IPS-18a (cell line): ENCODE measurements at regions not wholly inside any gene's neighbourhood (a gene's known extent, or its start where the extent isn't known, plus 50 kb on each side); places are given as distances from the start of the nearest gene placed in this dataset.

Experiments used
- H3K27ac ChIP-seq: one replicate; pipeline ENCODE4 v1.5.1; 2013; ENCODE audit warnings: low read length
- H3K27me3 ChIP-seq: one replicate; pipeline ENCODE4 v1.6.1; 2013; ENCODE audit warnings: mild to moderate bottlenecking, low read length; ENCODE audit not compliant: control insufficient read depth, insufficient read depth
- H3K36me3 ChIP-seq: one replicate; pipeline ENCODE4 v1.6.1; 2013; ENCODE audit warnings: low read depth, low read length; ENCODE audit not compliant: control insufficient read depth
- H3K4me1 ChIP-seq: one replicate; pipeline ENCODE4 v1.6.1; 2013; ENCODE audit warnings: low read depth, low read length; ENCODE audit not compliant: control insufficient read depth
- H3K4me3 ChIP-seq: one replicate; pipeline ENCODE4 v1.5.1; 2013; ENCODE audit warnings: low read length
- H3K9ac ChIP-seq: one replicate; pipeline ENCODE4 v1.6.1; 2013; ENCODE audit warnings: mild to moderate bottlenecking, low read length, moderate library complexity
- H3K9me3 ChIP-seq: one replicate; pipeline ENCODE4 v1.6.1; 2013; ENCODE audit warnings: low read depth, low read length; ENCODE audit not compliant: control insufficient read depth

GRCh38 chr16:79497606-79498350 lies 102.8 kb downstream of the MAF start:
- no peaks in the 10 kb centered on the region for H3K4me1 ChIP-seq
- no peaks in the 10 kb centered on the region for H3K9me3 ChIP-seq
- H3K27ac ChIP-seq: no peak overlapping the region
- H3K4me3 ChIP-seq: no peak overlapping the region
- H3K9ac ChIP-seq: no peak overlapping the region
- H3K36me3 ChIP-seq: no peaks in the 10 kb centered on the region
- H3K27me3 ChIP-seq: no peaks in the 10 kb centered on the region

GRCh38 chr16:79493911-79494310 lies 106.6 kb downstream of the MAF start:
- no peaks in the 10 kb centered on the region for H3K9me3 ChIP-seq
- H3K9ac ChIP-seq: no peak overlapping the region
- no peak overlapping the region for H3K27ac ChIP-seq
- no peaks in the 10 kb centered on the region for H3K36me3 ChIP-seq
- no peak overlapping the region for H3K4me3 ChIP-seq
- H3K27me3 ChIP-seq: no peaks in the 10 kb centered on the region
- H3K4me1 ChIP-seq: no peaks in the 10 kb centered on the region

- no peaks in the 10 kb centered on the region for H3K4me1 ChIP-seq
- no peaks in the 10 kb centered on the region for H3K36me3 ChIP-seq
- H3K9ac ChIP-seq: no peak overlapping the region
- no peak overlapping the region for H3K4me3 ChIP-seq
- H3K9me3 ChIP-seq: no peaks in the 10 kb centered on the region
- H3K27me3 ChIP-seq: no peaks in the 10 kb centered on the region
- no peak overlapping the region for H3K27ac ChIP-seq
These were observed 108.5 kb downstream of the MAF start for GRCh38 chr16:79492036-79492435.

DNA sequence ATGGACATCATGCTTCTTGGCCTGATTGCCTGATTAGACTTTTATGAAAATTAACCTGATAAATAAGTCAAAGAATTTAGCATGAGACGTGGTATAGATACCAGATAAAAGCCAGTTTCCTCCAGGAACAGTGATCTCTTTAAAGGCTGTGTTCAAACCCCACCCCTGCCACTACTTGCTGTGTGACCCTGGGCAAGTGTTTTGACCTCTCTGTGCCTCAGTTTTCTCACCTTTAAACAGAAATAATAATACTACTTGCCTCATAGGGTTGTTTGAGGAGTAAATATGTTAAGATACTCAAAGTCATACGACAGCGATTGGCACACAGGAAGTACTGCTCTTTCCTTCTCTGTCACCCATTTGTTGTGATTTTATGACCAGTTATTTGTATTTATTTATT lies 115.5 kb downstream of the MAF start:
- Histone ChIP-seq H3K4me1 (no peaks in the 10 kb centered on the region), H3K27me3 (no peaks in the 10 kb centered on the region), H3K4me3 (no peak overlapping the region), H3K9ac (no peak overlapping the region), H3K27ac (no peak overlapping the region), H3K36me3 (no peaks in the 10 kb centered on the region), H3K9me3 (no peaks in the 10 kb centered on the region)

- no peaks in the 10 kb centered on the region for H3K36me3 ChIP-seq
- H3K4me3 ChIP-seq: no peak overlapping the region
- no peaks in the 10 kb centered on the region for H3K27me3 ChIP-seq
- H3K9ac ChIP-seq: no peak overlapping the region
- H3K9me3 ChIP-seq: no peaks in the 10 kb centered on the region
- no peak overlapping the region for H3K27ac ChIP-seq
- no peaks in the 10 kb centered on the region for H3K4me1 ChIP-seq
These were observed 116.3 kb downstream of the MAF start for GRCh38 chr16:79484237-79484636.

DNA sequence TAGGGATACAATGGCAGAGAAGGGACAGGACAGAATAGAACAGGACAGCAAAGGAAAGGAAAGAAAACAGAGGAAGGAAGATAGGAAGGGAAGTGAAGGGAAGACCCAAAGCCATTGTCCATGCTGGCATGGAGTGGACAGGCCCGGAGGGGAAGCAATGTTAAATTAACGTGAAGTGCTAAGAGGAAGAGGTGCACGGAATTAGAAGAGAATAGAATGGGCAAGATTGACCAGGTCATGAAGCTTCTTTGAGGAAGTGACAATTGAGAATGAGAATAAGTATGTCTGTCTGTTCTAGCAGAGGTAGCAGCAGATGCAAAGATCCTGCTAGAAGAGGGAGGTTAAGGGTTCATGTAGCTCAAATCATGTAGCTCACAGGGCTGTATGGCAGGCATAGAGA lies 117.2 kb downstream of the MAF start:
- no peaks in the 10 kb centered on the region for H3K27me3 ChIP-seq
- no peaks in the 10 kb centered on the region for H3K36me3 ChIP-seq
- H3K4me3 ChIP-seq: no peak overlapping the region
- no peak overlapping the region for H3K9ac ChIP-seq
- H3K9me3 ChIP-seq: no peaks in the 10 kb centered on the region
- H3K27ac ChIP-seq: no peak overlapping the region
- H3K4me1 ChIP-seq: no peaks in the 10 kb centered on the region

GRCh38 chr16:79482011-79482410 lies 118.5 kb downstream of the MAF start:
- no peak overlapping the region for H3K27ac ChIP-seq
- no peak overlapping the region for H3K9ac ChIP-seq
- H3K4me1 ChIP-seq: no peaks in the 10 kb centered on the region
- H3K27me3 ChIP-seq: no peaks in the 10 kb centered on the region
- no peaks in the 10 kb centered on the region for H3K9me3 ChIP-seq
- no peak overlapping the region for H3K4me3 ChIP-seq
- no peaks in the 10 kb centered on the region for H3K36me3 ChIP-seq

DNA sequence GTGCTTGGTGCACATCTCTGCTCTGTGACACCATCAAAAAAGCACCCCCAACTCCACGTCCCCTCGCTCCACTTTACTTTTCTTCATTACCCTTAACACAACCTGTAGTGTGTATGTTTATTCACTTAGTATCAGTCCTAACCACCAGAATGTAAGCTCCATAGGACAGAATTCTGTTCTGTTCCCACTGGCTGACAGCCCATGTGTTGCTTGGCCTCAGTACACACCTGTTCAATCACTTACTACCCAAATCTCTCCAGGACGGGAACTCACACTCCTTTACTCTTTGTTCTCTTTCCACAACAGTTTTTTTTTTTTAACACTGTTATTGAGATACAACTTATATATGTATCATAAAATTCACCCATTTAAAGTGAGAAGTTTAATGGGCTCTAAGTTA lies 119.6 kb downstream of the MAF start:
- H3K4me1 ChIP-seq: no peaks in the 10 kb centered on the region
- H3K36me3 ChIP-seq: no peaks in the 10 kb centered on the region
- no peaks in the 10 kb centered on the region for H3K9me3 ChIP-seq
- H3K27me3 ChIP-seq: no peaks in the 10 kb centered on the region
- no peak overlapping the region for H3K4me3 ChIP-seq
- H3K9ac ChIP-seq: no peak overlapping the region
- H3K27ac ChIP-seq: no peak overlapping the region

DNA sequence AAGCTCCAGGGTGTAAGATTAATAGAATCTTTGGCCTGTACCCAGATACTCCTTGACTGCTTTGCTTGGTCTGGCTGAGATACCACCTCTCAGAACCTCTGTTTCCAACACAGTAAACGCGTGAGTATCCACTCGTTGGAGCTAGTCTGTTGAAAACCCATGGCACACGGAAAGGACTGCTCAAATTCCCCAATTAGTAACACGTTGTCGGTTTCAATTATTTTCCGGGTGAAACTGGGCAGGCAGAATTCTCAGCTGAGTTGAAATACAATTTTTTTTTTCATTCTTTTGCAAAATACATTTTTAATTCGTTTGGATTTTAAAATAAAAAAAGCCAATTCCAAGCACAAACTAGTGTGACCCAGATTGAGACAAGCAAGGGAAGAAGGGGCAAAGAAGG lies 120.5 kb downstream of the MAF start:
- H3K9me3 ChIP-seq: no peaks in the 10 kb centered on the region
- H3K27me3 ChIP-seq: no peaks in the 10 kb centered on the region
- H3K4me3 ChIP-seq: no peak overlapping the region
- no peaks in the 10 kb centered on the region for H3K36me3 ChIP-seq
- no peaks in the 10 kb centered on the region for H3K4me1 ChIP-seq
- no peak overlapping the region for H3K9ac ChIP-seq
- no peak overlapping the region for H3K27ac ChIP-seq

- Histone ChIP-seq H3K9ac (no peak overlapping the region), H3K4me1 (no peaks in the 10 kb centered on the region), H3K36me3 (no peaks in the 10 kb centered on the region), H3K27ac (no peak overlapping the region), H3K4me3 (no peak overlapping the region), H3K27me3 (no peaks in the 10 kb centered on the region), H3K9me3 (no peaks in the 10 kb centered on the region)
These were observed 124.0 kb downstream of the MAF start for GRCh38 chr16:79476580-79476979.

GRCh38 chr16:79475841-79476240 lies 124.7 kb downstream of the MAF start:
- H3K9me3 ChIP-seq: no peaks in the 10 kb centered on the region
- H3K36me3 ChIP-seq: no peaks in the 10 kb centered on the region
- no peak overlapping the region for H3K27ac ChIP-seq
- H3K27me3 ChIP-seq: no peaks in the 10 kb centered on the region
- H3K4me3 ChIP-seq: no peak overlapping the region
- H3K9ac ChIP-seq: no peak overlapping the region
- no peaks in the 10 kb centered on the region for H3K4me1 ChIP-seq

DNA sequence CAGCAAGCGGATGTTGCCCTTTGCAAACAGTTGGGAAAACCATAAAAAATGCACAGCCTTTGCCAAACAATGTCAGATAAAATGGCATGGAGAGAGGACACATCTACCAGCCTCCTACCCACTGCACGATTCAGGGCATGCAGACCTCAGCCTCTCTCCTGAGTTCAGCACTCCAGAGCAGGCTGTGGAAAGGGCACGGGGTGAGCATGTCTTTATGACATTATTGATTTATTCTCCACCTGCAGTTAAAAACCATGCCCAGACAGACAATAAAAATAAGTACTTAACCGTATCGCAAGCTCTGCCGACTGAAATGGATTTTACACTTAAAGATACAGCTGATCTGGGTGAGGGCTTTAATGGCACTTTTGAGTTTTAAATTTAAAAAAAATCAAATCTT lies 127.1 kb downstream of the MAF start:
- Histone ChIP-seq H3K4me3 (no peak overlapping the region), H3K27ac (no peak overlapping the region), H3K27me3 (no peaks in the 10 kb centered on the region), H3K4me1 (no peaks in the 10 kb centered on the region), H3K36me3 (no peaks in the 10 kb centered on the region), H3K9me3 (no peaks in the 10 kb centered on the region), H3K9ac (no peak overlapping the region)
